ENCODE measurements at regions not wholly inside any gene's neighbourhood (a gene's known extent, or its start where the extent isn't known, plus 50 kb on each side); places are given as distances from the start of the nearest gene placed in this dataset.

DNA sequence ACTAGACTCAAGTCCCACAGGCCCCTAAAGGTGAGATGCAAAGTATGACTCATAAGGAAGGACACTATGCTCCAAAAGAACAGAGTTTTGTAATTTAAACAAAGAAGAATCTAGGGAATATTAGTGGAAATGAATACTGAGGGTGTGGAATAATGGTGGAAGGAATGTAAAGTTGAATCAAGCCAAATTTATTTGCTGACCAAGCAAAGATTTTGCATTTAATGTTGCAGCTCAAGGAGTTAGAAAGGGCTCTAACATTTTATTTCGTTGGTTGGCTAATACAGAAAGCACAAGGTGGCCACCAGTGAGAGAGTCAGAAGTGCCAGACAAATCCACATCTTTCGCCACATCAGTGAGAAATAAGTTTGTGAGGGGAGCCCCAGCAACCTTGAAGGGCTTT lies 550.3 kb downstream of the FOXG1 start:
- Mint-ChIP-seq H3K4me1 (no peaks in the 10 kb centered on the region), H3K27me3 (ENCODE audit: low read depth in 3 of 3) (no peaks in the 10 kb centered on the region), H3K9me3 (peaks cover 2 to 7% (median 4%) of the 10 kb centered on the region in 7 donors), H3K27ac (no peak overlapping the region), H3K36me3 (no peaks in the 10 kb centered on the region), H3K4me3 (no peak overlapping the region)
- WGBS (ENCODE audit: insufficient coverage), result 83% methylated on average over 2 of the region's 2 CpGs
- Histone ChIP-seq H3K4me1 (ENCODE audit: control insufficient read depth in 1 of 2, insufficient read depth in 2 of 2, low read length in 2 of 2) (no peaks in the 10 kb centered on the region), H3K36me3 (replicated peaks in 1 of 2; ENCODE audit: control insufficient read depth in 1 of 2, insufficient read depth in 2 of 2, low read length in 2 of 2) (no peaks in the 10 kb centered on the region), H2AFZ (ENCODE audit: insufficient read depth, low read depth, low read length, poor library complexity, severe bottlenecking) (no peak overlapping the region), H3K9ac (ENCODE audit: insufficient read depth, low read length, poor library complexity, severe bottlenecking) (no peak overlapping the region), H3K79me2 (ENCODE audit: insufficient read depth, low read length) (no peaks in the 10 kb centered on the region), H3K27me3 (ENCODE audit: control insufficient read depth in 2 of 2, insufficient read depth in 2 of 2, low read length in 2 of 2) (no peaks in the 10 kb centered on the region), H3K27ac (ENCODE audit: low read depth in 1 of 2, low read length in 2 of 2) (no peak overlapping the region), H3K4me2 (replicated peaks; ENCODE audit: extremely low read depth, low read length, poor library complexity, severe bottlenecking) (no peak overlapping the region), H3K9me3 (replicated peaks in 1 of 2; ENCODE audit: control insufficient read depth in 1 of 2, insufficient read depth in 1 of 2, low read length in 2 of 2) (peaks cover 3 to 8% of the 10 kb centered on the region in 2 donors), H4K20me1 (ENCODE audit: insufficient read depth, low read length) (no peaks in the 10 kb centered on the region), H3K4me3 (replicated peaks in 1 of 3; ENCODE audit: low read depth in 2 of 3, low read length in 3 of 3) (no peak overlapping the region)
- DNase-seq, result no peak
- TF ChIP-seq, protein P1, sequence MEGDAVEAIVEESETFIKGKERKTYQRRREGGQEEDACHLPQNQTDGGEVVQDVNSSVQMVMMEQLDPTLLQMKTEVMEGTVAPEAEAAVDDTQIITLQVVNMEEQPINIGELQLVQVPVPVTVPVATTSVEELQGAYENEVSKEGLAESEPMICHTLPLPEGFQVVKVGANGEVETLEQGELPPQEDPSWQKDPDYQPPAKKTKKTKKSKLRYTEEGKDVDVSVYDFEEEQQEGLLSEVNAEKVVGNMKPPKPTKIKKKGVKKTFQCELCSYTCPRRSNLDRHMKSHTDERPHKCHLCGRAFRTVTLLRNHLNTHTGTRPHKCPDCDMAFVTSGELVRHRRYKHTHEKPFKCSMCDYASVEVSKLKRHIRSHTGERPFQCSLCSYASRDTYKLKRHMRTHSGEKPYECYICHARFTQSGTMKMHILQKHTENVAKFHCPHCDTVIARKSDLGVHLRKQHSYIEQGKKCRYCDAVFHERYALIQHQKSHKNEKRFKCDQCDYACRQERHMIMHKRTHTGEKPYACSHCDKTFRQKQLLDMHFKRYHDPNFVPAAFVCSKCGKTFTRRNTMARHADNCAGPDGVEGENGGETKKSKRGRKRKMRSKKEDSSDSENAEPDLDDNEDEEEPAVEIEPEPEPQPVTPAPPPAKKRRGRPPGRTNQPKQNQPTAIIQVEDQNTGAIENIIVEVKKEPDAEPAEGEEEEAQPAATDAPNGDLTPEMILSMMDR (IDR thresholded peaks at IDR 0.05), result no peak
- intact Hi-C loops (cut with micrococcal nuclease), result no loop called here

DNA sequence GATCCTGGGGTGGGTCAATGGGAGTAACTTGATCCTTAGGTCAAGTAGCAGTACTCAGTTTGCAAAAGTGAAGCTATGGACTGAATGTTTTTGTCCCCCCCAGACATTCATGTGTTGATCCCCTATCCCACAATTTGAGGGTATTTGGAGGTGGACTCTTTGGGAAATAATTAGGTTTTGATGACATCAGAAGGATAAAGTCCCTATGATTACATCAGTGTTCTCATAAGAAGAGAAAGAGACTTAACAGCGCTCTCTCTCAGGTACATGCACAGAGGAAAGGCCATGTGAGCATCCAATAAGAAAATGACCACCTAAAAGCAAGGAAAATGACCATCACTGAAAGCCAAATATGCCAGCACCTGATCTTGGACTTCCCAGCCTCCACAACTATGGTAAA lies 550.8 kb downstream of the FOXG1 start:
- Histone ChIP-seq H3K79me2 (ENCODE audit: insufficient read depth, low read length) (no peaks in the 10 kb centered on the region), H3K9ac (ENCODE audit: insufficient read depth, low read length, poor library complexity, severe bottlenecking) (no peak overlapping the region), H3K4me1 (ENCODE audit: control insufficient read depth in 1 of 2, insufficient read depth in 2 of 2, low read length in 2 of 2) (no peaks in the 10 kb centered on the region), H3K4me3 (replicated peaks in 1 of 3; ENCODE audit: low read depth in 2 of 3, low read length in 3 of 3) (no peak overlapping the region), H3K27me3 (ENCODE audit: control insufficient read depth in 2 of 2, insufficient read depth in 2 of 2, low read length in 2 of 2) (no peaks in the 10 kb centered on the region), H3K27ac (ENCODE audit: low read depth in 1 of 2, low read length in 2 of 2) (no peak overlapping the region), H3K4me2 (replicated peaks; ENCODE audit: extremely low read depth, low read length, poor library complexity, severe bottlenecking) (no peak overlapping the region), H4K20me1 (ENCODE audit: insufficient read depth, low read length) (no peaks in the 10 kb centered on the region), H3K9me3 (replicated peaks in 1 of 2; ENCODE audit: control insufficient read depth in 1 of 2, insufficient read depth in 1 of 2, low read length in 2 of 2) (peaks cover 3 to 10% of the 10 kb centered on the region in 2 donors), H3K36me3 (replicated peaks in 1 of 2; ENCODE audit: control insufficient read depth in 1 of 2, insufficient read depth in 2 of 2, low read length in 2 of 2) (no peaks in the 10 kb centered on the region), H2AFZ (ENCODE audit: insufficient read depth, low read depth, low read length, poor library complexity, severe bottlenecking) (no peak overlapping the region)
- DNase-seq, result no peak
- Mint-ChIP-seq H3K9me3 (peaks cover 2 to 7% (median 4%) of the 10 kb centered on the region in 7 donors), H3K36me3 (no peaks in the 10 kb centered on the region), H3K4me1 (no peaks in the 10 kb centered on the region), H3K27me3 (ENCODE audit: low read depth in 3 of 3) (no peaks in the 10 kb centered on the region), H3K4me3 (no peak overlapping the region), H3K27ac (no peak overlapping the region)
- TF ChIP-seq, protein P1 (IDR thresholded peaks at IDR 0.05), result no peak
- intact Hi-C loops (cut with micrococcal nuclease), result no loop called here
- WGBS (ENCODE audit: insufficient coverage), result no CpG with 5 or more reads among the region's 1 CpG
